ENCODE measurements at regions not wholly inside any gene's neighbourhood (a gene's known extent, or its start where the extent isn't known, plus 50 kb on each side); places are given as distances from the start of the nearest gene placed in this dataset.

DNA sequence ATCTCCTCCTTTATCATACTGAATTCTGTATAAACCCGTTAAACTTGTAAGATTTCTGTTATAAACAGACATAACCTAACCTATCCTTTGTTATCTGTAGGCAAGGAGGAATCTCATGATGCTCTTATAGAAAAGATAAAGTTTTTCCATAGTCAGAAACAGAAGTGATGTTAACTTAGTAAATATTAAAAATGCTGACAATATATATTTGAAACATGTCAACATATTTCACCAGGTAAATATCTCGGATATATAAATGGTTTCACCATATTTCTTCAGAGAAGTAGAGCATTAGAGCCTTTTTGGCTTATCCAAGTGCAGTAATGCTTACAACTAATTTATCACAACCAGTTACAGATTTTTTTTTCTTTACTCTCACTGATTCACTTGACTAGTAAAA is 625.9 kb downstream of the PDHA2 start:
- TF ChIP-seq CTCF (IDR thresholded peaks at IDR 0.05) (no peak), SIN3A (IDR thresholded peaks at IDR 0.05; ENCODE audit: borderline replicate concordance, insufficient read depth, low read depth, low read length) (no peak)

Measured in Panc1 (cell line).